NCI-H446 (cell line): ENCODE measurements at regions not wholly inside any gene's neighbourhood (a gene's known extent, or its start where the extent isn't known, plus 50 kb on each side); places are given as distances from the start of the nearest gene placed in this dataset.

Source experiments
- DNase-seq, 2 experiments: peaks; one replicate each; lab custom pipeline; 2025; lab: John Stamatoyannopoulos, UW

- no peak for DNase-seq
Observed at GRCh38 chr10:128662520-128662919, 536.3 kb upstream of the MKI67 start.

- DNase-seq: no peak
Observed at GRCh38 chr10:128664729-128665128, 538.5 kb upstream of the MKI67 start.

GRCh38 chr10:128675405-128675804 lies 549.2 kb upstream of the MKI67 start:
- no peak for DNase-seq

- DNase-seq: no peak
Observed at GRCh38 chr10:128680116-128680515, 553.9 kb upstream of the MKI67 start.

- DNase-seq: no peak
Observed at GRCh38 chr10:128684215-128684614, 558.0 kb upstream of the MKI67 start.

GRCh38 chr10:128686630-128687278 lies 560.5 kb upstream of the MKI67 start:
- no peak for DNase-seq

- DNase-seq: no peak
Observed at GRCh38 chr10:128687408-128687807, 561.2 kb upstream of the MKI67 start.

GRCh38 chr10:128687927-128688549 lies 561.8 kb upstream of the MKI67 start:
- DNase-seq: no peak

GRCh38 chr10:128689667-128690066 lies 563.4 kb upstream of the MKI67 start:
- no peak for DNase-seq

GRCh38 chr10:128693493-128694131 lies 567.4 kb upstream of the MKI67 start:
- no peak for DNase-seq

- DNase-seq: no peak
Observed at GRCh38 chr10:128694168-128694850, 568.1 kb upstream of the MKI67 start.

- no peak for DNase-seq
Observed at GRCh38 chr10:128694851-128695725, 568.9 kb upstream of the MKI67 start.

GRCh38 chr10:128695931-128696330 lies 569.7 kb upstream of the MKI67 start:
- DNase-seq: no peak

- DNase-seq: no peak
Observed at GRCh38 chr10:128697437-128697836, 571.2 kb upstream of the MKI67 start.

GRCh38 chr10:128701381-128701780 lies 575.2 kb upstream of the MKI67 start:
- no peak for DNase-seq

- DNase-seq: no peak
Observed at GRCh38 chr10:128701837-128702236, 575.6 kb upstream of the MKI67 start.

- DNase-seq: no peak
Observed at GRCh38 chr10:128704716-128705115, 578.5 kb upstream of the MKI67 start.

GRCh38 chr10:128708182-128708581 lies 582.0 kb upstream of the MKI67 start:
- DNase-seq: no peak

GRCh38 chr10:128709686-128710085 lies 583.5 kb upstream of the MKI67 start:
- no peak for DNase-seq

GRCh38 chr10:128710098-128710797 lies 584.0 kb upstream of the MKI67 start:
- DNase-seq: no peak

- no peak for DNase-seq
Observed at GRCh38 chr10:128710798-128711183, 584.6 kb upstream of the MKI67 start.
